GM12878 (cell line): ENCODE measurements at regions not wholly inside any gene's neighbourhood (a gene's known extent, or its start where the extent isn't known, plus 50 kb on each side); places are given as distances from the start of the nearest gene placed in this dataset.

Experiments
- ATAC-seq: fragments of 200-7000 bp; cut with Tn5 transposase; 3 replicates; pipeline ENCODE4 v1.9.1; 2020; ENCODE audit warnings: mild to moderate bottlenecking, moderate library complexity
- BruUV-seq: library from RNA; stranded (reverse); fragments of 400-500 nt; replicated peaks from 2 replicates; lab custom pipeline; 2021; lab: Mats Ljungman, UMichigan
- CTCF ChIA-PET: fragments of 300-600 bp; sonication (Branson Sonifier 250); formaldehyde crosslinking; extraction: SDS; loops from one replicate; lab custom pipeline; 2021; ENCODE audit warnings: inconsistent platforms; lab: Yijun Ruan, JAX
- POLR2A ChIA-PET: fragments of 350-600 bp; formaldehyde crosslinking; extraction: SDS; loops from one replicate; lab custom pipeline; 2021; ENCODE audit warnings: inconsistent platforms; lab: Charles Lee
- RAD21 ChIA-PET: fragments of 300-600 bp; sonication (Branson Sonifier 250); formaldehyde crosslinking; loops from one replicate; lab custom pipeline; 2023; ENCODE audit warnings: antibody characterized with exemption; ENCODE audit not compliant: unreplicated experiment; lab: Charles Lee
- SMC1A ChIA-PET: fragments of 300-600 bp; sonication (Branson Sonifier 250); formaldehyde crosslinking; loops from one replicate; lab custom pipeline; 2023; ENCODE audit not compliant: unreplicated experiment, uncharacterized antibody; lab: Charles Lee
- DNase-seq: peaks from one replicate; pipeline ENCODE4 v3.0.0-alpha.2; 2011; ENCODE audit warnings: low read depth, low spot score
- FAIRE-seq: peaks from 3 replicates; lab custom pipeline; 2011; peaks lifted over from hg19 to GRCh38; lab: Jason Lieb, UNC
- H2AFZ ChIP-seq: 2 replicates; pipeline ENCODE4 v1.6.0; 2011; ENCODE audit warnings: low read depth, low read length, control low read depth; ENCODE audit not compliant: control insufficient read depth
- H3K27ac ChIP-seq: 2 replicates; pipeline ENCODE4 v1.5.1; 2011; ENCODE audit warnings: control low read depth; ENCODE audit not compliant: control insufficient read depth, insufficient read depth
- H3K27me3 ChIP-seq, 2 experiments: replicated peaks in 1 of 2; 2 replicates each; pipeline versions ENCODE4 v1.6.0 to v1.6.1; 2011; ENCODE audit warnings: low read length in 1 of 2; ENCODE audit not compliant: control insufficient read depth in 2 of 2, insufficient read depth in 2 of 2
- H3K36me3 ChIP-seq, 2 experiments: 2 replicates each; pipeline ENCODE4 v1.5.1; 2011; ENCODE audit warnings: low read length in 1 of 2; ENCODE audit not compliant: control insufficient read depth in 2 of 2, insufficient read depth in 2 of 2
- H3K4me1 ChIP-seq: 2 replicates; pipeline ENCODE4 v1.6.1; 2011; ENCODE audit warnings: mild to moderate bottlenecking, low read length, moderate library complexity, mixed read lengths; ENCODE audit not compliant: control insufficient read depth, insufficient read depth
- H3K4me2 ChIP-seq: 2 replicates; pipeline ENCODE4 v1.6.0; 2011; ENCODE audit warnings: control low read depth; ENCODE audit not compliant: control insufficient read depth, insufficient read depth
- H3K4me3 ChIP-seq: fragments of 200-600 bp; sonication (generic); 2 replicates; pipeline ENCODE4 v1.5.1; 2016
- H3K79me2 ChIP-seq: 2 replicates; pipeline ENCODE4 v1.6.0; 2011; ENCODE audit warnings: low read length; ENCODE audit not compliant: control insufficient read depth, insufficient read depth
- H3K9ac ChIP-seq: 2 replicates; pipeline ENCODE4 v1.8.0; 2011; ENCODE audit warnings: low read length, control low read depth, mixed read lengths; ENCODE audit not compliant: control insufficient read depth, insufficient read depth
- H3K9me3 ChIP-seq: replicated peaks from 3 replicates; pipeline ENCODE4 v1.5.1; 2011; ENCODE audit warnings: mild to moderate bottlenecking, low read length; ENCODE audit not compliant: control insufficient read depth, insufficient read depth
- H4K20me1 ChIP-seq: 2 replicates; pipeline ENCODE4 v1.6.0; 2011; ENCODE audit not compliant: control insufficient read depth, insufficient read depth
- BCL11A ChIP-seq: IDR thresholded peaks from 2 replicates; pipeline ENCODE4 v1.6.1; 2011; ENCODE audit warnings: low read depth, low read length
- GATAD2B ChIP-seq: fragments of 450-650 bp; conservative IDR thresholded peaks from 2 replicates; pipeline ENCODE4 v1.6.1; 2017; ENCODE audit warnings: low read depth, mild to moderate bottlenecking, moderate library complexity
- IKZF2 ChIP-seq, 2 experiments: fragments of 450-650 bp; IDR thresholded peaks; 2 replicates each; pipeline ENCODE4 v1.6.1; 2017; ENCODE audit warnings: mild to moderate bottlenecking in 2 of 2, moderate library complexity in 2 of 2
- JUND ChIP-seq: IDR thresholded peaks from 2 replicates; pipeline ENCODE4 v1.6.1; 2012; ENCODE audit warnings: low read depth, mild to moderate bottlenecking, low read length, improper control_type of control experiment, moderate library complexity
- MEF2B ChIP-seq: fragments of 450-650 bp; IDR thresholded peaks from 2 replicates; pipeline ENCODE4 v1.6.1; 2018; ENCODE audit warnings: mild to moderate bottlenecking, moderate library complexity; ENCODE audit not compliant: partially characterized antibody, poor library complexity, severe bottlenecking
- NFYA ChIP-seq: IDR thresholded peaks from 2 replicates; pipeline ENCODE4 v1.6.1; 2011; ENCODE audit warnings: low read depth, mild to moderate bottlenecking, low read length, improper control_type of control experiment, borderline replicate concordance
- NRF1 ChIP-seq: conservative IDR thresholded peaks from 2 replicates; pipeline ENCODE4 v1.6.1; 2011; ENCODE audit warnings: mild to moderate bottlenecking, low read depth, low read length, improper control_type of control experiment
- PAX8 ChIP-seq: fragments of 450-650 bp; IDR thresholded peaks from 2 replicates; pipeline ENCODE4 v1.6.1; 2017; ENCODE audit warnings: mild to moderate bottlenecking, moderate library complexity
- PML ChIP-seq: IDR thresholded peaks from 2 replicates; pipeline ENCODE4 v1.6.1; 2012; ENCODE audit warnings: low read length, inconsistent platforms
- RFX5 ChIP-seq: IDR thresholded peaks from 2 replicates; pipeline ENCODE4 v1.6.1; 2011; ENCODE audit warnings: low read depth, low read length, improper control_type of control experiment
- SREBF2 ChIP-seq: IDR thresholded peaks from 2 replicates; pipeline ENCODE4 v1.6.1; 2012; ENCODE audit warnings: mild to moderate bottlenecking, low read length
- SRF ChIP-seq, 2 experiments: IDR thresholded peaks; 2 replicates each; pipeline ENCODE4 v1.6.1; 2011; ENCODE audit warnings: low read depth in 2 of 2, low read length in 2 of 2, mild to moderate bottlenecking in 1 of 2, moderate library complexity in 1 of 2
- ZSCAN29 ChIP-seq: fragments of 450-650 bp; IDR thresholded peaks from 2 replicates; pipeline ENCODE4 v1.6.1; 2017; ENCODE audit warnings: mild to moderate bottlenecking, moderate library complexity
- WGBS: methylation state at CpG from one replicate; pipeline ENCODE4 v1.1.6; 2016; ENCODE audit warnings: low lambda C conversion rate; ENCODE audit not compliant: insufficient replicate concordance, insufficient coverage; ENCODE audit errors: missing lambda C conversion rate; 5-methylcytosine and 5-hydroxymethylcytosine counted together
- in situ Hi-C: fragments of 300-500 bp; cut with MboI; formaldehyde crosslinking; loops from 9 replicates; pipeline ENCODE4 v1.14.3; 2018; ENCODE audit warnings: mixed read lengths
- intact Hi-C: fragments of 100-400 bp; cut with micrococcal nuclease; formaldehyde crosslinking; loops from one replicate; pipeline ENCODE4 v1.14.2; 2022; ENCODE audit not compliant: unreplicated experiment
- TF ChIP-seq, protein P1 (sequence below), 3 experiments: IDR thresholded peaks in 2 of 3; conservative IDR thresholded peaks in 1 of 3; 2 replicates each; pipeline ENCODE4 v1.5.1; 2011; ENCODE audit warnings: low read depth in 3 of 3, low read length in 3 of 3, mild to moderate bottlenecking in 3 of 3, control low read depth in 2 of 3, moderate library complexity in 2 of 3, inconsistent platforms in 1 of 3, mixed read lengths in 1 of 3; ENCODE audit not compliant: control insufficient read depth in 2 of 3, insufficient read depth in 1 of 3; ENCODE audit errors: extremely low read depth in 1 of 3
- TF ChIP-seq, protein P2 (sequence below): fragments of 450-650 bp; IDR thresholded peaks from 2 replicates; pipeline ENCODE4 v1.6.1; 2017; ENCODE audit warnings: antibody characterized with exemption, mild to moderate bottlenecking, moderate library complexity

DNA sequence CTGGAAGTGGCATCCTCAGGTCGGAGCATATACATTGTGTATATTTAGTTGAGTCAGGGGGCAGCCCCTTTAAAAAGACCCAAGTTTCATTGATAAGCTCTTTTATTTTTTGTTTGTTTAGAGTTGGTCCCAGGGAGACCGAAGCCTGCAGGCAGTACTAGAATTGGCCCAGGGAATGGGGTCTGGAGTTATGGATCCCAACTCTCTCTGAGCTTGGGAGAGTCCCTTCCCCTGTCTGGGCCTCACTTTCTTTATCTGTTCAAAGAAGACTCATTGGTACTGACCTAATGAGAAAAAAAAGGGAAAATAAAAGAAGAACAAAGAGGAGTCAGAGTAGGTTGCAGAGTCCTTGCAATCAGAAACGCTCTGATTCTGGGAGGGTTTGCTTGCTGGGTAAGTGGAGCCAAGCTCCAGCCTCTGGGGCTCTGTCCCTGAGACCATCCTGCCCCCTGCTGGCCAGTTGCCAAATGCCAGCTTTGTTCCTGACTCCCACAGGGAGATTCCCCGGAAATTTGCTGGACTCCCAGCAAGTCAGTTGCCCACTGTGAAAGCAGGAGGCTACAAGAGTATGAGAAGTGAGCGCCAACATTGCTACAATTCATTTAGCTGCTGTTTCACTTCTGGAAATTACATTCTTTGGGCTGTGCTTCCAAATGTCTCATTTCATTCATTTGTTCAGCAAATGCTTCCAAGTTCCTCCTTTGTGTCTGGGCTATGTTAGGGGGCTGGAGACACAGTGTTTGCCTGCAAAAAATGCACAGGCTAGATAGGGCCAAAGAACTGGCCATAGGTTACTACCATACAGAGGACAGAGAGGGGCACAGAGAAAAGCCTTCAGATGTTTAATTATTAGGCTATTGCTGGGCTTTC is 156.2 kb downstream of the MELK start:
- H2AFZ ChIP-seq, result peak overlapping the region; percentile 49; the same call in 1 of the 2 replicates
- POLR2A ChIA-PET, result interaction anchor here (0.6 kb wide), 1 partner anchor 33 kb away, joined by 3 read pairs; no protein-coding TSS in a partner anchor
- peak; percentile 23 for FAIRE-seq
- TF ChIP-seq NRF1, result no peak
- TF ChIP-seq MEF2B, result no peak
- no peak for TF ChIP-seq RFX5
- no peak for TF ChIP-seq PML
- peak; percentile 41 to 62; a peak in 3 of 4 replicates for TF ChIP-seq IKZF2 (IDR thresholded peaks at IDR 0.05)
- TF ChIP-seq NFYA, result no peak
- TF ChIP-seq, protein P1, sequence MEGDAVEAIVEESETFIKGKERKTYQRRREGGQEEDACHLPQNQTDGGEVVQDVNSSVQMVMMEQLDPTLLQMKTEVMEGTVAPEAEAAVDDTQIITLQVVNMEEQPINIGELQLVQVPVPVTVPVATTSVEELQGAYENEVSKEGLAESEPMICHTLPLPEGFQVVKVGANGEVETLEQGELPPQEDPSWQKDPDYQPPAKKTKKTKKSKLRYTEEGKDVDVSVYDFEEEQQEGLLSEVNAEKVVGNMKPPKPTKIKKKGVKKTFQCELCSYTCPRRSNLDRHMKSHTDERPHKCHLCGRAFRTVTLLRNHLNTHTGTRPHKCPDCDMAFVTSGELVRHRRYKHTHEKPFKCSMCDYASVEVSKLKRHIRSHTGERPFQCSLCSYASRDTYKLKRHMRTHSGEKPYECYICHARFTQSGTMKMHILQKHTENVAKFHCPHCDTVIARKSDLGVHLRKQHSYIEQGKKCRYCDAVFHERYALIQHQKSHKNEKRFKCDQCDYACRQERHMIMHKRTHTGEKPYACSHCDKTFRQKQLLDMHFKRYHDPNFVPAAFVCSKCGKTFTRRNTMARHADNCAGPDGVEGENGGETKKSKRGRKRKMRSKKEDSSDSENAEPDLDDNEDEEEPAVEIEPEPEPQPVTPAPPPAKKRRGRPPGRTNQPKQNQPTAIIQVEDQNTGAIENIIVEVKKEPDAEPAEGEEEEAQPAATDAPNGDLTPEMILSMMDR (IDR thresholded peaks at IDR 0.05 in 2 of 3, conservative IDR thresholded peaks at IDR 0.05 in 1 of 3; ENCODE audit: control insufficient read depth in 2 of 3, extremely low read depth in 1 of 3, insufficient read depth in 1 of 3, low read depth in 3 of 3, low read length in 3 of 3), result peak; percentile 85 to 95 (median 94); a peak in 5 of 6 replicates
- no peak for TF ChIP-seq PAX8
- TF ChIP-seq ZSCAN29, result no peak
- TF ChIP-seq, protein P2, sequence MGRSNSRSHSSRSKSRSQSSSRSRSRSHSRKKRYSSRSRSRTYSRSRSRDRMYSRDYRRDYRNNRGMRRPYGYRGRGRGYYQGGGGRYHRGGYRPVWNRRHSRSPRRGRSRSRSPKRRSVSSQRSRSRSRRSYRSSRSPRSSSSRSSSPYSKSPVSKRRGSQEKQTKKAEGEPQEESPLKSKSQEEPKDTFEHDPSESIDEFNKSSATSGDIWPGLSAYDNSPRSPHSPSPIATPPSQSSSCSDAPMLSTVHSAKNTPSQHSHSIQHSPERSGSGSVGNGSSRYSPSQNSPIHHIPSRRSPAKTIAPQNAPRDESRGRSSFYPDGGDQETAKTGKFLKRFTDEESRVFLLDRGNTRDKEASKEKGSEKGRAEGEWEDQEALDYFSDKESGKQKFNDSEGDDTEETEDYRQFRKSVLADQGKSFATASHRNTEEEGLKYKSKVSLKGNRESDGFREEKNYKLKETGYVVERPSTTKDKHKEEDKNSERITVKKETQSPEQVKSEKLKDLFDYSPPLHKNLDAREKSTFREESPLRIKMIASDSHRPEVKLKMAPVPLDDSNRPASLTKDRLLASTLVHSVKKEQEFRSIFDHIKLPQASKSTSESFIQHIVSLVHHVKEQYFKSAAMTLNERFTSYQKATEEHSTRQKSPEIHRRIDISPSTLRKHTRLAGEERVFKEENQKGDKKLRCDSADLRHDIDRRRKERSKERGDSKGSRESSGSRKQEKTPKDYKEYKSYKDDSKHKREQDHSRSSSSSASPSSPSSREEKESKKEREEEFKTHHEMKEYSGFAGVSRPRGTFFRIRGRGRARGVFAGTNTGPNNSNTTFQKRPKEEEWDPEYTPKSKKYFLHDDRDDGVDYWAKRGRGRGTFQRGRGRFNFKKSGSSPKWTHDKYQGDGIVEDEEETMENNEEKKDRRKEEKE, result no peak
- no peak for TF ChIP-seq BCL11A
- no peak for TF ChIP-seq SRF (IDR thresholded peaks at IDR 0.05; ENCODE audit: low read depth in 2 of 2, low read length in 2 of 2)
- no peak for TF ChIP-seq GATAD2B
- TF ChIP-seq JUND, result no peak
- no peak for TF ChIP-seq SREBF2

More for the DNA sequence above, 156.2 kb downstream of the MELK start:
- SMC1A ChIA-PET, result interaction anchor here (0.6 to 2.1 kb wide), 16 partner anchors 14 to 539 kb away, joined by 3 to 37 read pairs (median 4); no protein-coding TSS in a partner anchor
- no peak overlapping the region for H3K4me2 ChIP-seq
- no peaks in the 10 kb centered on the region for H4K20me1 ChIP-seq
- DNase-seq (peak; percentile 13), ATAC-seq (peak; percentile 86)
- no peaks in the 10 kb centered on the region for H3K9me3 ChIP-seq
- no peak overlapping the region for H3K4me3 ChIP-seq
- RAD21 ChIA-PET, result interaction anchor here (0.6 to 4.0 kb wide), 17 partner anchors 26 to 480 kb away, joined by 3 to 35 read pairs (median 4); no protein-coding TSS in a partner anchor
- H3K27ac ChIP-seq, result no peak overlapping the region
- no peaks in the 10 kb centered on the region for H3K36me3 ChIP-seq
- WGBS, result 28% methylated on average over 5 of the region's 5 CpGs
- CTCF ChIA-PET, result interaction anchor here (0.5 to 3.0 kb wide), 54 partner anchors 9 to 1154 kb away, joined by 3 to 63 read pairs (median 4); no protein-coding TSS in a partner anchor
- H3K9ac ChIP-seq, result no peak overlapping the region
- no TSS peak for BruUV-seq
- in situ Hi-C loops (loop anchor here (25.0 kb wide), 1 partner anchor 317 kb away; the partner anchor contains the start of gene RNF38), intact Hi-C loops (loop anchor here (1.0 to 10.0 kb wide), 4 partner anchors 96 to 482 kb away; no protein-coding TSS in a partner anchor)
- H3K27me3 ChIP-seq, result no peaks in the 10 kb centered on the region
- peaks cover 6% of the 10 kb centered on the region for H3K4me1 ChIP-seq
- H3K79me2 ChIP-seq, result no peaks in the 10 kb centered on the region
